MCF 10A (cell line): ENCODE measurements at regions not wholly inside any gene's neighbourhood (a gene's known extent, or its start where the extent isn't known, plus 50 kb on each side); places are given as distances from the start of the nearest gene placed in this dataset.

Experiments
- BruUV-seq: library from RNA; stranded (reverse); fragments of 400-500 nt; replicated peaks from 2 replicates; lab custom pipeline; 2021; lab: Mats Ljungman, UMichigan
- CTCF ChIA-PET: fragments of 300-600 bp; sonication (Branson Sonifier 250); formaldehyde crosslinking; extraction: SDS; loops from one replicate; lab custom pipeline; 2021; ENCODE audit warnings: antibody characterized with exemption, inconsistent platforms; lab: Yijun Ruan, JAX
- POLR2A ChIA-PET: fragments of 300-600, 350-650 bp; sonication (Branson Sonifier 250); formaldehyde crosslinking; extraction: SDS; loops from one replicate; lab custom pipeline; 2020; ENCODE audit warnings: antibody characterized with exemption, inconsistent platforms; lab: Yijun Ruan, JAX
- DNase-seq: peaks from one replicate; pipeline ENCODE4 v3.0.0-alpha.2; 2018; ENCODE audit not compliant: unreplicated experiment
- H3K27ac Mint-ChIP-seq: one replicate; pipeline ENCODE4 v1.8.0; 2022; ENCODE audit warnings: mild to moderate bottlenecking, low read depth, mixed read lengths; ENCODE audit not compliant: unreplicated experiment
- H3K27me3 Mint-ChIP-seq: one replicate; pipeline ENCODE4 v1.8.0; 2022; ENCODE audit warnings: mixed read lengths; ENCODE audit not compliant: insufficient read depth, unreplicated experiment
- H3K36me3 Mint-ChIP-seq: one replicate; pipeline ENCODE4 v1.8.0; 2022; ENCODE audit warnings: mild to moderate bottlenecking, moderate library complexity, mixed read lengths; ENCODE audit not compliant: insufficient read depth, unreplicated experiment
- H3K4me1 Mint-ChIP-seq: one replicate; pipeline ENCODE4 v1.8.0; 2022; ENCODE audit warnings: mixed read lengths; ENCODE audit not compliant: insufficient read depth, unreplicated experiment
- H3K4me3 Mint-ChIP-seq: one replicate; pipeline ENCODE4 v1.8.0; 2022; ENCODE audit warnings: mild to moderate bottlenecking, moderate library complexity, mixed read lengths; ENCODE audit not compliant: unreplicated experiment
- H3K9me3 Mint-ChIP-seq: one replicate; pipeline ENCODE4 v1.8.0; 2022; ENCODE audit warnings: mixed read lengths; ENCODE audit not compliant: unreplicated experiment
- intact Hi-C: fragments of 100-400 bp; cut with micrococcal nuclease; formaldehyde crosslinking; loops from 2 replicates; pipeline ENCODE4 v1.14.1; 2022
- TF ChIP-seq, protein P1 (sequence below): fragments of 200-600 bp; IDR thresholded peaks from one replicate; pipeline ENCODE4 v1.8.0; 2022; ENCODE audit warnings: antibody characterized with exemption, mild to moderate bottlenecking; ENCODE audit not compliant: unreplicated experiment

GRCh38 chr2:129744649-129745048 is 234.8 kb upstream of the RAB6C start:
- no peak for DNase-seq
- Mint-ChIP-seq H3K36me3 (no peaks in the 10 kb centered on the region), H3K9me3 (peaks cover 25% of the 10 kb centered on the region), H3K27ac (no peak overlapping the region), H3K4me3 (no peak overlapping the region), H3K4me1 (no peaks in the 10 kb centered on the region), H3K27me3 (no peaks in the 10 kb centered on the region)
- POLR2A ChIA-PET: interaction anchor here (0.6 kb wide), 1 partner anchor 51 kb away, joined by 3 read pairs; no protein-coding TSS in a partner anchor
- BruUV-seq: no TSS peak
- CTCF ChIA-PET: interaction anchor here (0.8 kb wide), 1 partner anchor 206 kb away, joined by 4 read pairs; no protein-coding TSS in a partner anchor
- TF ChIP-seq, protein P1, sequence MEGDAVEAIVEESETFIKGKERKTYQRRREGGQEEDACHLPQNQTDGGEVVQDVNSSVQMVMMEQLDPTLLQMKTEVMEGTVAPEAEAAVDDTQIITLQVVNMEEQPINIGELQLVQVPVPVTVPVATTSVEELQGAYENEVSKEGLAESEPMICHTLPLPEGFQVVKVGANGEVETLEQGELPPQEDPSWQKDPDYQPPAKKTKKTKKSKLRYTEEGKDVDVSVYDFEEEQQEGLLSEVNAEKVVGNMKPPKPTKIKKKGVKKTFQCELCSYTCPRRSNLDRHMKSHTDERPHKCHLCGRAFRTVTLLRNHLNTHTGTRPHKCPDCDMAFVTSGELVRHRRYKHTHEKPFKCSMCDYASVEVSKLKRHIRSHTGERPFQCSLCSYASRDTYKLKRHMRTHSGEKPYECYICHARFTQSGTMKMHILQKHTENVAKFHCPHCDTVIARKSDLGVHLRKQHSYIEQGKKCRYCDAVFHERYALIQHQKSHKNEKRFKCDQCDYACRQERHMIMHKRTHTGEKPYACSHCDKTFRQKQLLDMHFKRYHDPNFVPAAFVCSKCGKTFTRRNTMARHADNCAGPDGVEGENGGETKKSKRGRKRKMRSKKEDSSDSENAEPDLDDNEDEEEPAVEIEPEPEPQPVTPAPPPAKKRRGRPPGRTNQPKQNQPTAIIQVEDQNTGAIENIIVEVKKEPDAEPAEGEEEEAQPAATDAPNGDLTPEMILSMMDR: no peak
- intact Hi-C loops: no loop called here

DNA sequence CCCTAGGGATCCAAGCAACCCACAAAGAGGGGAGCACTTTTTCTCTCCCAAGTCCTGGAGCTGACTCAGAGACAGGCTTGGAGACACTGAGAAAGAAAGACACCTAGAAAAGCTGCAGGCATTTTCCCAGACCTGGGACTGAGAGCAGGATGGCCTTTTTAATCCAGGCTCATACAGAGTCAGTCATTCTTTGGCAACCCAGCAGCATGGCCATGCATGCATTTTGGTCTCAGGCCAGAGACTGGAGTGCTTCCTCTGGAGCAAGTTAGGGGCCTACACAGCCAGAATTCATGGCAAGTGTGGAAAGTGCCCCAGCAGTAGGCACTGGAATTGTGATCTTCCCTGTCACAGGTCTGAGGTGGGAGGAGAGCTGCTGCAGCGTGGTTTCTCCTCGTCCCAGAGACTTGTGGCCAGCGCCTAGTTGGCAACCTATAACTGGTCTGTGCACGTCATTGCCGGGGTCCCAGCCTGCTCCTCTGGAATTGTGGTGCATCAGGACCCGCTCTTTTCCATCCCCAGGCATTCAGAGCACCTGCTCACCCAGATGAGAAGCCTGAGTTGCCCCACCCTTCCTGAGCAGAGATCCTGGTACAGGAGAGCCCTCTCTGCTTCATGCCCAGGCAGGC is 231.9 kb upstream of the RAB6C start:
- ChIA-PET CTCF (interaction anchor here (0.6 to 2.0 kb wide), 6 partner anchors 7 to 643 kb away, joined by 3 to 6 read pairs (median 3); no protein-coding TSS in a partner anchor), POLR2A (no interaction called here)
- no peaks in the 10 kb centered on the region for H3K27me3 Mint-ChIP-seq
- intact Hi-C loops: no loop called here
- no peaks in the 10 kb centered on the region for H3K4me1 Mint-ChIP-seq
- TF ChIP-seq, protein P1: no peak
- no peak overlapping the region for H3K27ac Mint-ChIP-seq
- H3K36me3 Mint-ChIP-seq: no peaks in the 10 kb centered on the region
- DNase-seq: no peak
- H3K4me3 Mint-ChIP-seq: no peak overlapping the region
- no TSS peak for BruUV-seq
- peaks cover 8% of the 10 kb centered on the region for H3K9me3 Mint-ChIP-seq

- H3K4me1 Mint-ChIP-seq: no peaks in the 10 kb centered on the region
- H3K27ac Mint-ChIP-seq: no peak overlapping the region
- CTCF ChIA-PET: interaction anchor here (0.7 to 2.0 kb wide), 10 partner anchors 8 to 80 kb away, joined by 3 to 6 read pairs (median 3); no protein-coding TSS in a partner anchor
- TF ChIP-seq, protein P1: no peak
- POLR2A ChIA-PET: no interaction called here
- H3K9me3 Mint-ChIP-seq: peaks cover 8% of the 10 kb centered on the region
- no TSS peak for BruUV-seq
- H3K4me3 Mint-ChIP-seq: no peak overlapping the region
- H3K27me3 Mint-ChIP-seq: no peaks in the 10 kb centered on the region
- intact Hi-C loops: no loop called here
- no peak for DNase-seq
- no peaks in the 10 kb centered on the region for H3K36me3 Mint-ChIP-seq
These were observed 231.2 kb upstream of the RAB6C start for GRCh38 chr2:129748250-129748649.

DNA sequence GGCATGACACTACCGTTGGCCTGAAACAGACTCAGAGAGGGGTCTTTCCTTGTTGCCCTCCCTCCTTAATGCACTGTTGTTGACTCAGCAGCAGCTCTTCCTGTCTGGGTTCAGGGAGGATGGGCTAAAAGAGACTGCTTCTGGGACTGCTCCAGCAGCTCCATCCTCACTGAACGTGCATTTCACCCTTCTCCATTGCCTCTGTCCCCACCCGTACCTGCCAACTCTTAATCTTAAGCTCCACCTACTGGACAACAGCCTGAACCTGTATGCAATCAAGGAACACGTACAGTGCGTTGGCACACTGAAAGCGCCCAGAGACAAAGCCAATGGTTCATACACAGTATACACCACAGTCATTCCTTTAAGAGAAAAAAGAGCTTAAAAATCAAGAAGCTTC is 230.8 kb upstream of the RAB6C start:
- ChIA-PET CTCF (interaction anchor here (0.6 to 2.0 kb wide), 10 partner anchors 8 to 81 kb away, joined by 3 to 6 read pairs (median 4); no protein-coding TSS in a partner anchor), POLR2A (no interaction called here)
- no peaks in the 10 kb centered on the region for H3K27me3 Mint-ChIP-seq
- peak; percentile 29 for DNase-seq
- no TSS peak for BruUV-seq
- no peak overlapping the region for H3K4me3 Mint-ChIP-seq
- no peak overlapping the region for H3K27ac Mint-ChIP-seq
- peaks cover 8% of the 10 kb centered on the region for H3K9me3 Mint-ChIP-seq
- H3K36me3 Mint-ChIP-seq: no peaks in the 10 kb centered on the region
- no peaks in the 10 kb centered on the region for H3K4me1 Mint-ChIP-seq
- TF ChIP-seq, protein P1: no peak
- intact Hi-C loops: no loop called here
